Osteoblast (primary cell): ENCODE measurements at regions not wholly inside any gene's neighbourhood (a gene's known extent, or its start where the extent isn't known, plus 50 kb on each side); places are given as distances from the start of the nearest gene placed in this dataset.

Experiments used
- DNase-seq: peaks from one replicate; pipeline ENCODE4 v3.0.0; 2011; ENCODE audit warnings: low spot score, mixed read lengths; ENCODE audit not compliant: insufficient read length; ENCODE audit errors: missing footprints
- H2AFZ ChIP-seq: 2 replicates; pipeline ENCODE4 v1.6.0; 2011; ENCODE audit warnings: mild to moderate bottlenecking, low read length
- H3K27ac ChIP-seq: 2 replicates; pipeline ENCODE4 v1.5.1; 2011; ENCODE audit warnings: mild to moderate bottlenecking, low read depth, low read length, moderate library complexity
- H3K27me3 ChIP-seq: 2 replicates; pipeline ENCODE4 v1.6.0; 2012; ENCODE audit warnings: mild to moderate bottlenecking, control low read depth, inconsistent platforms, low read length, moderate library complexity; ENCODE audit not compliant: insufficient read depth
- H3K36me3 ChIP-seq: 2 replicates; pipeline ENCODE4 v1.5.1; 2011; ENCODE audit warnings: mild to moderate bottlenecking, low read length, control low read depth, moderate library complexity; ENCODE audit not compliant: insufficient read depth
- H3K4me1 ChIP-seq: 2 replicates; pipeline ENCODE4 v1.5.1; 2011; ENCODE audit warnings: mild to moderate bottlenecking, low read length, control low read depth, moderate library complexity; ENCODE audit not compliant: insufficient read depth
- H3K4me2 ChIP-seq: 2 replicates; pipeline ENCODE4 v1.6.0; 2011; ENCODE audit warnings: mild to moderate bottlenecking, low read length; ENCODE audit not compliant: insufficient read depth
- H3K4me3 ChIP-seq: fragments of 200-600 bp; sonication (generic); 3 replicates; pipeline ENCODE4 v1.5.1; 2012; ENCODE audit warnings: mild to moderate bottlenecking, low read length, inconsistent platforms; ENCODE audit not compliant: insufficient read depth
- H3K79me2 ChIP-seq: 2 replicates; pipeline ENCODE4 v1.6.0; 2012; ENCODE audit warnings: mild to moderate bottlenecking, low read length, control low read depth, inconsistent platforms; ENCODE audit not compliant: insufficient read depth
- H3K9me3 ChIP-seq: 2 replicates; pipeline ENCODE4 v1.5.1; 2011; ENCODE audit warnings: low read depth, low read length, control low read depth
- H4K20me1 ChIP-seq: 2 replicates; pipeline ENCODE4 v1.6.0; 2012; ENCODE audit warnings: mild to moderate bottlenecking, low read length, control low read depth; ENCODE audit not compliant: insufficient read depth
- TF ChIP-seq, protein P1 (sequence below): IDR thresholded peaks from 2 replicates; pipeline ENCODE4 v1.5.1; 2011; ENCODE audit warnings: mild to moderate bottlenecking, low read depth, low read length, moderate library complexity; ENCODE audit errors: extremely low read depth

DNA sequence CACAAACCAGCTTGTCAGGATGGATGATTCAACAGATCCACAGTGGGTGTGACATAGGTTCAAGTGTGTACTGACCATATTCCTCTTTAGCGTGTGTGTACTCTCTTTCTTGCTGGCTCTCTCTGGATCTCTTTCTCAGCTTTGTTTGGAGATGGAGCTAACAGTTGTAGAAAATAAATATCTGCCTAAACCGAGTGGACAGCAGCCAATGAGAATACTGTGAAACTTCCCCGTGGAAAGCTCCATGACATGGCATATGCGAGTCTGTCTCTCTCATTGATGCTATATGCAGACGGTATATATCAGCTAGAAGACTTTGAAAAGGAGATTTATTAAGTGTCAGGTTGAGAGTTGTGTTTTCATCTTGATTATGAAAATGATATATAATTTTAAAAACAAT lies 406.5 kb upstream of the SUCLG2 start:
- Histone ChIP-seq H3K4me3 (no peak overlapping the region), H3K4me2 (no peak overlapping the region), H3K4me1 (no peaks in the 10 kb centered on the region), H4K20me1 (no peaks in the 10 kb centered on the region), H3K9me3 (no peaks in the 10 kb centered on the region), H2AFZ (no peak overlapping the region), H3K79me2 (no peaks in the 10 kb centered on the region), H3K36me3 (no peaks in the 10 kb centered on the region), H3K27ac (no peak overlapping the region), H3K27me3 (no peaks in the 10 kb centered on the region)
- TF ChIP-seq, protein P1, sequence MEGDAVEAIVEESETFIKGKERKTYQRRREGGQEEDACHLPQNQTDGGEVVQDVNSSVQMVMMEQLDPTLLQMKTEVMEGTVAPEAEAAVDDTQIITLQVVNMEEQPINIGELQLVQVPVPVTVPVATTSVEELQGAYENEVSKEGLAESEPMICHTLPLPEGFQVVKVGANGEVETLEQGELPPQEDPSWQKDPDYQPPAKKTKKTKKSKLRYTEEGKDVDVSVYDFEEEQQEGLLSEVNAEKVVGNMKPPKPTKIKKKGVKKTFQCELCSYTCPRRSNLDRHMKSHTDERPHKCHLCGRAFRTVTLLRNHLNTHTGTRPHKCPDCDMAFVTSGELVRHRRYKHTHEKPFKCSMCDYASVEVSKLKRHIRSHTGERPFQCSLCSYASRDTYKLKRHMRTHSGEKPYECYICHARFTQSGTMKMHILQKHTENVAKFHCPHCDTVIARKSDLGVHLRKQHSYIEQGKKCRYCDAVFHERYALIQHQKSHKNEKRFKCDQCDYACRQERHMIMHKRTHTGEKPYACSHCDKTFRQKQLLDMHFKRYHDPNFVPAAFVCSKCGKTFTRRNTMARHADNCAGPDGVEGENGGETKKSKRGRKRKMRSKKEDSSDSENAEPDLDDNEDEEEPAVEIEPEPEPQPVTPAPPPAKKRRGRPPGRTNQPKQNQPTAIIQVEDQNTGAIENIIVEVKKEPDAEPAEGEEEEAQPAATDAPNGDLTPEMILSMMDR: no peak
- no peak for DNase-seq

DNA sequence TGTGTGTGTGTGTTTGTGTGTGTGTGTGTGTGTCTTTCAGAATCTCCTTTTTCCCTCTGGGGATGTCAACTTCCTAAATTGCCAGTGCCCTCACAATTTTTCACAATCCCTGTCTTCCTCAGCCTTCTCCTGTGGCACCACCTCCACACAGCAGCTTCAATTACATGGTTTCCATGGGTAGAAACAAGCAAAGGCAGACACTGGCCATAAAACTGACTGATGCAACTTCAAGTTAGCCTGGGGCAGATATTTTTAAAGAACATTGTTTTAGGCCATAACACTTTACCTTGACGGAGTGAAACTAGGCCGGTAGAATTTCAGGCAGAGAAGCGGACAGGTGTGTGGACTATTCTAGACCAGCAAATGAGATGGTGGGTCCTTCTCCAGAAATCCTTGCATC lies 405.8 kb upstream of the SUCLG2 start:
- TF ChIP-seq, protein P1: no peak
- no peaks in the 10 kb centered on the region for H3K79me2 ChIP-seq
- H4K20me1 ChIP-seq: no peaks in the 10 kb centered on the region
- H3K4me2 ChIP-seq: no peak overlapping the region
- no peaks in the 10 kb centered on the region for H3K4me1 ChIP-seq
- no peaks in the 10 kb centered on the region for H3K27me3 ChIP-seq
- H3K9me3 ChIP-seq: no peaks in the 10 kb centered on the region
- no peak overlapping the region for H3K4me3 ChIP-seq
- DNase-seq: no peak
- H3K36me3 ChIP-seq: no peaks in the 10 kb centered on the region
- no peak overlapping the region for H2AFZ ChIP-seq
- no peak overlapping the region for H3K27ac ChIP-seq

DNA sequence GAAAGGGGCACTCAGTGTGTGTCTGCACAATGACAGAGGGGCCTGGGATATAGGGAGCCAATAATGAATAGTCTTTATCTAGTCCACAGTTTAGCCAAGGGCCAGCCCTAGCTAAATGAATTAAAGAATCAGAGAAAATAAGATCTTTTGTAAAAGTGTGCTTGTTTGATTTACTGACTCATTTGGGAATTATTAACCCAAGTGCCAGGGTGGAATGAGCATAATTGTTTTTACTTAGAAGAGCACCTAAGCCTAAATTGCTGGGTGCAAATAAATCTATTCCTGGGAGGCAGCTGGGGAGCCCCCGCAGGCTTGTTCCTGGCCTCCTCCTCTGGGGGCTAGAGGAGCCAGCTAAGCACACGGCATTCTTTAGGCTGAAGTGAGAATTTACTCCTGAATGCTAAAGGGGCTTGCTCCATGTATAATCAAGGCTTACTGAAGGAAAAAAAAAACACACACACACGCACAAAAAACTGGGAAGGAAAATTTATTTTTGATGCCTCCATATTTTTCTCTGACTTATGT lies 405.3 kb upstream of the SUCLG2 start:
- Histone ChIP-seq H3K27me3 (no peaks in the 10 kb centered on the region), H3K79me2 (no peaks in the 10 kb centered on the region), H3K9me3 (no peaks in the 10 kb centered on the region), H3K4me3 (no peak overlapping the region), H3K4me2 (no peak overlapping the region), H3K27ac (no peak overlapping the region), H3K4me1 (no peaks in the 10 kb centered on the region), H2AFZ (no peak overlapping the region), H4K20me1 (no peaks in the 10 kb centered on the region), H3K36me3 (no peaks in the 10 kb centered on the region)
- no peak for DNase-seq
- TF ChIP-seq, protein P1: no peak

DNA sequence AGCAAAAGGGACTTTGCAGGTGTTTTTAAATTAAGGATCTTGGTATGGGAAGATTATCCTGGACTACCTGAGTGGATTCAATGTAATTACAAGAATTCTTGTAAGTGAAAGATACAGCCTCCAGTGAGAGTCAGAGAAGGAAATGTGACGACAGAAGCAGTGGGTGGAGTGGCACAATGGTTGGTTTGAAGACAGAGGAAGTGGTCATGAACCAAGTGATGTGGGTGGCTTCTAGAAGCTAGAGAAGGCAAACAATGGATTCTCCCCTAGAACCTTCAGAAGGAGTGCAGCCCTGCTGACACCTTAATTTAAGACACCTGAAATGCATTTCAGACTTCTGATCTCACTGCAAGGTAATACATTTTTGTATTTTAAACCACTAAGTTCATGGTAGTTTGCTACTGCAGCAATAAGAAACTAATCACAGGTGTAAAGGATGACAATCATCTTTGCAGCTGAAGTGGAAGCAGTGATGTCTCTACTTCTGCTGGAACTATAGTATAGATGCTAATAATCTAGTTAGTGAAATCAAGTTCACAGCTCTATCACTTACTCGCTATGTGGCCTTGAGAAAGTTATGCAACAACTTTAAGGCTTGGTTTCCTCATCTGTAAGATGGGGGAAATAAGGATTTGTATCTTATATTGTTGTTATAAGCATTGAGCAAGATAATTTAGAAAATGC lies 403.4 kb upstream of the SUCLG2 start:
- TF ChIP-seq, protein P1: no peak
- Histone ChIP-seq H2AFZ (no peak overlapping the region), H3K27me3 (no peaks in the 10 kb centered on the region), H3K4me1 (no peaks in the 10 kb centered on the region), H3K4me2 (no peak overlapping the region), H3K9me3 (no peaks in the 10 kb centered on the region), H3K36me3 (no peaks in the 10 kb centered on the region), H4K20me1 (no peaks in the 10 kb centered on the region), H3K27ac (no peak overlapping the region), H3K4me3 (no peak overlapping the region), H3K79me2 (no peaks in the 10 kb centered on the region)
- DNase-seq: no peak
